K562 (cell line): ENCODE measurements at regions not wholly inside any gene's neighbourhood (a gene's known extent, or its start where the extent isn't known, plus 50 kb on each side); places are given as distances from the start of the nearest gene placed in this dataset.

Experiments used
- BHLHE40 ChIP-seq: IDR thresholded peaks from 2 replicates; pipeline ENCODE4 v1.6.1; 2011; ENCODE audit warnings: low read length, improper control_type of control experiment
- GABPB1 ChIP-seq: sonication (generic); formaldehyde crosslinking; IDR thresholded peaks from 2 replicates; pipeline ENCODE4 v1.8.0; 2022; ENCODE audit warnings: mild to moderate bottlenecking, missing genetic modification reagents
- MCM7 ChIP-seq, 2 experiments: fragments of 450-650 bp; IDR thresholded peaks; 2 replicates each; pipeline ENCODE4 v1.6.1; 2016 to 2018
- NEUROD1 ChIP-seq: fragments of 150-350 bp; IDR thresholded peaks from 2 replicates; pipeline ENCODE4 v1.6.1; 2014; ENCODE audit warnings: borderline replicate concordance, low read length, low read depth; ENCODE audit not compliant: partially characterized antibody
- PCBP1 ChIP-seq: fragments of 200-400 bp; formaldehyde crosslinking; IDR thresholded peaks from 2 replicates; pipeline ENCODE4 v1.6.1; 2018; ENCODE audit warnings: mild to moderate bottlenecking, low read depth, low read length; ENCODE audit not compliant: poor library complexity, severe bottlenecking
- TF ChIP-seq, protein P1 (sequence below): fragments of 200-800 bp; sonication (Bioruptor generic); IDR thresholded peaks from 2 replicates; pipeline ENCODE4 v1.6.1; 2016; ENCODE audit warnings: missing genetic modification characterization, missing compliant biosample characterization
- TF ChIP-seq, protein P2 (sequence below): fragments of 250-450 bp; sonication (Bioruptor Pico); IDR thresholded peaks from 2 replicates; pipeline ENCODE4 v1.4.0; 2020; ENCODE audit warnings: borderline replicate concordance

- TF ChIP-seq, protein P1, sequence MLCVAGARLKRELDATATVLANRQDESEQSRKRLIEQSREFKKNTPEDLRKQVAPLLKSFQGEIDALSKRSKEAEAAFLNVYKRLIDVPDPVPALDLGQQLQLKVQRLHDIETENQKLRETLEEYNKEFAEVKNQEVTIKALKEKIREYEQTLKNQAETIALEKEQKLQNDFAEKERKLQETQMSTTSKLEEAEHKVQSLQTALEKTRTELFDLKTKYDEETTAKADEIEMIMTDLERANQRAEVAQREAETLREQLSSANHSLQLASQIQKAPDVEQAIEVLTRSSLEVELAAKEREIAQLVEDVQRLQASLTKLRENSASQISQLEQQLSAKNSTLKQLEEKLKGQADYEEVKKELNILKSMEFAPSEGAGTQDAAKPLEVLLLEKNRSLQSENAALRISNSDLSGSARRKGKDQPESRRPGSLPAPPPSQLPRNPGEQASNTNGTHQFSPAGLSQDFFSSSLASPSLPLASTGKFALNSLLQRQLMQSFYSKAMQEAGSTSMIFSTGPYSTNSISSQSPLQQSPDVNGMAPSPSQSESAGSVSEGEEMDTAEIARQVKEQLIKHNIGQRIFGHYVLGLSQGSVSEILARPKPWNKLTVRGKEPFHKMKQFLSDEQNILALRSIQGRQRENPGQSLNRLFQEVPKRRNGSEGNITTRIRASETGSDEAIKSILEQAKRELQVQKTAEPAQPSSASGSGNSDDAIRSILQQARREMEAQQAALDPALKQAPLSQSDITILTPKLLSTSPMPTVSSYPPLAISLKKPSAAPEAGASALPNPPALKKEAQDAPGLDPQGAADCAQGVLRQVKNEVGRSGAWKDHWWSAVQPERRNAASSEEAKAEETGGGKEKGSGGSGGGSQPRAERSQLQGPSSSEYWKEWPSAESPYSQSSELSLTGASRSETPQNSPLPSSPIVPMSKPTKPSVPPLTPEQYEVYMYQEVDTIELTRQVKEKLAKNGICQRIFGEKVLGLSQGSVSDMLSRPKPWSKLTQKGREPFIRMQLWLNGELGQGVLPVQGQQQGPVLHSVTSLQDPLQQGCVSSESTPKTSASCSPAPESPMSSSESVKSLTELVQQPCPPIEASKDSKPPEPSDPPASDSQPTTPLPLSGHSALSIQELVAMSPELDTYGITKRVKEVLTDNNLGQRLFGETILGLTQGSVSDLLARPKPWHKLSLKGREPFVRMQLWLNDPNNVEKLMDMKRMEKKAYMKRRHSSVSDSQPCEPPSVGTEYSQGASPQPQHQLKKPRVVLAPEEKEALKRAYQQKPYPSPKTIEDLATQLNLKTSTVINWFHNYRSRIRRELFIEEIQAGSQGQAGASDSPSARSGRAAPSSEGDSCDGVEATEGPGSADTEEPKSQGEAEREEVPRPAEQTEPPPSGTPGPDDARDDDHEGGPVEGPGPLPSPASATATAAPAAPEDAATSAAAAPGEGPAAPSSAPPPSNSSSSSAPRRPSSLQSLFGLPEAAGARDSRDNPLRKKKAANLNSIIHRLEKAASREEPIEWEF (CRISPR knock-in tag) = no peak
- TF ChIP-seq, protein P2, sequence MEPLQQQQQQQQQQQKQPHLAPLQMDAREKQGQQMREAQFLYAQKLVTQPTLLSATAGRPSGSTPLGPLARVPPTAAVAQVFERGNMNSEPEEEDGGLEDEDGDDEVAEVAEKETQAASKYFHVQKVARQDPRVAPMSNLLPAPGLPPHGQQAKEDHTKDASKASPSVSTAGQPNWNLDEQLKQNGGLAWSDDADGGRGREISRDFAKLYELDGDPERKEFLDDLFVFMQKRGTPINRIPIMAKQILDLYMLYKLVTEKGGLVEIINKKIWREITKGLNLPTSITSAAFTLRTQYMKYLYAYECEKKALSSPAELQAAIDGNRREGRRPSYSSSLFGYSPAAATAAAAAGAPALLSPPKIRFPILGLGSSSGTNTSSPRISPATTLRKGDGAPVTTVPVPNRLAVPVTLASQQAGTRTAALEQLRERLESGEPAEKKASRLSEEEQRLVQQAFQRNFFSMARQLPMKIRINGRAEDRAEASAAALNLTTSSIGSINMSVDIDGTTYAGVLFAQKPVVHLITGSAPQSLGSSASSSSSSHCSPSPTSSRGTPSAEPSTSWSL = no peak
- TF ChIP-seq MCM7 (IDR thresholded peaks at IDR 0.05) (no peak), NEUROD1 (no peak), BHLHE40 (no peak), PCBP1 (no peak), GABPB1 (no peak)
Measured at GRCh38 chr10:62996925-62997324, 136.2 kb upstream of the NRBF2 start (continued).
